IMR-90 (cell line): ENCODE measurements at regions not wholly inside any gene's neighbourhood (a gene's known extent, or its start where the extent isn't known, plus 50 kb on each side); places are given as distances from the start of the nearest gene placed in this dataset.

Source experiments
- ATAC-seq: fragments of 200-7000 bp; cut with Tn5 transposase; 2 replicates; pipeline ENCODE4 v1.9.1; 2020; ENCODE audit warnings: low read depth, mild to moderate bottlenecking, moderate library complexity
- BruUV-seq: library from RNA; stranded (reverse); fragments of 400-500 nt; replicated peaks from 2 replicates; lab custom pipeline; 2021; lab: Mats Ljungman, UMichigan
- CTCF ChIA-PET: fragments of 300-600 bp; formaldehyde crosslinking; extraction: SDS; loops from one replicate; lab custom pipeline; 2021; ENCODE audit warnings: antibody characterized with exemption; lab: Yijun Ruan, JAX
- POLR2A ChIA-PET: fragments of 300-600 bp; sonication (Branson Sonifier 250); formaldehyde crosslinking; loops from one replicate; lab custom pipeline; 2022; ENCODE audit warnings: antibody characterized with exemption; ENCODE audit not compliant: unreplicated experiment; lab: Charles Lee
- DNase-seq: peaks from one replicate; pipeline ENCODE4 v3.0.0; 2013
- H2AFZ ChIP-seq: replicated peaks from 2 replicates; pipeline ENCODE3; 2013; ENCODE audit warnings: low read length, mild to moderate bottlenecking; ENCODE audit not compliant: poor library complexity
- H2AK5ac ChIP-seq: 2 replicates; pipeline ENCODE4 v1.6.1; 2013; ENCODE audit warnings: low read depth, low read length, inconsistent platforms
- H2AK9ac ChIP-seq: replicated peaks from 2 replicates; pipeline ENCODE3; 2013; ENCODE audit warnings: mild to moderate bottlenecking, low read depth, low read length, moderate library complexity; ENCODE audit not compliant: poor library complexity
- H2BK120ac ChIP-seq: 2 replicates; pipeline ENCODE4 v1.6.1; 2013; ENCODE audit warnings: low read depth, low read length, inconsistent platforms
- H2BK15ac ChIP-seq: 3 replicates; pipeline ENCODE4 v1.6.1; 2013; ENCODE audit warnings: low read depth, low read length, inconsistent platforms
- H2BK20ac ChIP-seq: 2 replicates; pipeline ENCODE4 v1.6.1; 2013; ENCODE audit warnings: low read depth, mild to moderate bottlenecking, inconsistent platforms, low read length, moderate library complexity
- H2BK5ac ChIP-seq: 2 replicates; pipeline ENCODE4 v1.6.1; 2013; ENCODE audit warnings: mild to moderate bottlenecking, low read depth, low read length, inconsistent platforms; ENCODE audit not compliant: poor library complexity, severe bottlenecking
- H3K14ac ChIP-seq: replicated peaks from 2 replicates; pipeline ENCODE4 v1.6.1; 2013; ENCODE audit warnings: low read depth, low read length, inconsistent platforms
- H3K18ac ChIP-seq: 2 replicates; pipeline ENCODE4 v1.6.1; 2013; ENCODE audit warnings: low read depth, low read length, control low read depth
- H3K23ac ChIP-seq: 2 replicates; pipeline ENCODE4 v1.6.1; 2013; ENCODE audit warnings: low read depth, low read length, inconsistent platforms
- H3K27ac ChIP-seq: 2 replicates; pipeline ENCODE4 v1.5.1; 2013; ENCODE audit warnings: mild to moderate bottlenecking, control low read depth, low read length; ENCODE audit not compliant: insufficient read depth
- H3K27me3 ChIP-seq: 2 replicates; pipeline ENCODE4 v1.6.1; 2013; ENCODE audit warnings: low read length; ENCODE audit not compliant: control insufficient read depth, insufficient read depth
- H3K36me3 ChIP-seq: 2 replicates; pipeline ENCODE4 v1.6.1; 2013; ENCODE audit warnings: low read length, mixed read lengths; ENCODE audit not compliant: control insufficient read depth, insufficient read depth
- H3K4ac ChIP-seq: 2 replicates; pipeline ENCODE4 v1.6.1; 2013; ENCODE audit warnings: low read depth, low read length, inconsistent platforms
- H3K4me1 ChIP-seq: 2 replicates; pipeline ENCODE4 v1.6.1; 2013; ENCODE audit warnings: low read length, mixed read lengths; ENCODE audit not compliant: control insufficient read depth, insufficient read depth
- H3K4me2 ChIP-seq: 2 replicates; pipeline ENCODE4 v1.6.1; 2013; ENCODE audit warnings: low read depth, mild to moderate bottlenecking, control low read depth, low read length, moderate library complexity
- H3K4me3 ChIP-seq: 2 replicates; pipeline ENCODE4 v1.5.1; 2013; ENCODE audit warnings: low read depth, mild to moderate bottlenecking, control low read depth, low read length, moderate library complexity; ENCODE audit not compliant: insufficient read depth
- H3K56ac ChIP-seq: 2 replicates; pipeline ENCODE4 v1.6.1; 2013; ENCODE audit warnings: low read length, inconsistent platforms; ENCODE audit not compliant: insufficient read depth; ENCODE audit errors: extremely low read depth
- H3K79me1 ChIP-seq, 2 experiments: 2 replicates each; pipeline ENCODE4 v1.6.1; 2013; ENCODE audit warnings: low read length in 2 of 2, inconsistent platforms in 1 of 2, low read depth in 1 of 2
- H3K9ac ChIP-seq: 2 replicates; pipeline ENCODE4 v1.6.1; 2013; ENCODE audit warnings: low read depth, low read length, control low read depth
- H3K9me1 ChIP-seq: 2 replicates; pipeline ENCODE4 v1.6.1; 2013; ENCODE audit warnings: low read length, inconsistent platforms; ENCODE audit not compliant: insufficient read depth
- H3K9me3 ChIP-seq: 2 replicates; pipeline ENCODE4 v1.6.1; 2013; ENCODE audit warnings: low read length; ENCODE audit not compliant: control insufficient read depth, insufficient read depth
- H4K20me1 ChIP-seq: 2 replicates; pipeline ENCODE4 v1.6.1; 2013; ENCODE audit warnings: low read length, inconsistent platforms; ENCODE audit not compliant: insufficient read depth
- H4K5ac ChIP-seq: 2 replicates; pipeline ENCODE4 v1.6.1; 2013; ENCODE audit warnings: mild to moderate bottlenecking, low read depth, low read length, control low read depth
- H4K8ac ChIP-seq, 2 experiments: 2 replicates each; pipeline ENCODE4 v1.6.1; 2013; ENCODE audit warnings: low read depth in 2 of 2, low read length in 2 of 2, control low read depth in 1 of 2, inconsistent platforms in 1 of 2
- H4K91ac ChIP-seq: 2 replicates; pipeline ENCODE4 v1.6.1; 2013; ENCODE audit warnings: low read depth, low read length, inconsistent platforms; ENCODE audit not compliant: insufficient read depth
- BHLHE40 ChIP-seq: fragments of 150-350 bp; IDR thresholded peaks from 2 replicates; pipeline ENCODE4 v1.6.1; 2016; ENCODE audit warnings: mild to moderate bottlenecking, low read depth, low read length
- CEBPB ChIP-seq: IDR thresholded peaks from 2 replicates; pipeline ENCODE4 v1.6.1; 2012; ENCODE audit warnings: low read depth, low read length, improper control_type of control experiment
- CHD1 ChIP-seq: IDR thresholded peaks from 2 replicates; pipeline ENCODE4 v1.6.1; 2012; ENCODE audit warnings: low read depth, low read length, improper control_type of control experiment
- FOS ChIP-seq: fragments of 150-350 bp; IDR thresholded peaks from 2 replicates; pipeline ENCODE4 v1.6.1; 2016; ENCODE audit warnings: low read depth, low read length
- MAFK ChIP-seq: IDR thresholded peaks from 2 replicates; pipeline ENCODE4 v1.6.1; 2012; ENCODE audit warnings: low read depth, low read length, improper control_type of control experiment
- MAZ ChIP-seq: IDR thresholded peaks from 2 replicates; pipeline ENCODE4 v1.6.1; 2012; ENCODE audit warnings: low read depth, mild to moderate bottlenecking, low read length, improper control_type of control experiment, moderate library complexity, borderline replicate concordance
- MXI1 ChIP-seq: IDR thresholded peaks from 2 replicates; pipeline ENCODE4 v1.6.1; 2012; ENCODE audit warnings: low read depth, mild to moderate bottlenecking, low read length, moderate library complexity, borderline replicate concordance
- NFE2L2 ChIP-seq: fragments of 150-350 bp; IDR thresholded peaks from 2 replicates; pipeline ENCODE4 v1.6.1; 2016; ENCODE audit warnings: low read depth, mild to moderate bottlenecking, low read length
- POLR2A ChIP-seq: IDR thresholded peaks from 2 replicates; pipeline ENCODE4 v1.6.1; 2012; ENCODE audit warnings: mild to moderate bottlenecking, low read depth, low read length
- RAD21 ChIP-seq: IDR thresholded peaks from 2 replicates; pipeline ENCODE4 v1.6.1; 2012; ENCODE audit warnings: low read length, improper control_type of control experiment
- RCOR1 ChIP-seq: IDR thresholded peaks from 2 replicates; pipeline ENCODE4 v1.6.1; 2012; ENCODE audit warnings: mild to moderate bottlenecking, low read length, improper control_type of control experiment; ENCODE audit not compliant: insufficient replicate concordance
- RFX5 ChIP-seq: IDR thresholded peaks from 2 replicates; pipeline ENCODE4 v1.8.0; 2012; ENCODE audit warnings: low read depth, mild to moderate bottlenecking, low read length, moderate library complexity
- SMC3 ChIP-seq: fragments of 150-350 bp; IDR thresholded peaks from 2 replicates; pipeline ENCODE4 v1.6.1; 2016; ENCODE audit warnings: low read depth, mild to moderate bottlenecking, antibody characterized with exemption, low read length, moderate library complexity
- WGBS, 2 experiments: methylation state at CpG; one replicate each; pipeline versions ENCODE4 v1.1.5 to v1.1.7; 2013; ENCODE audit warnings: missing lambda C conversion rate in 2 of 2; ENCODE audit not compliant: insufficient read length in 1 of 2; ENCODE audit errors: extremely low coverage in 2 of 2; 5-methylcytosine and 5-hydroxymethylcytosine counted together
- dilution Hi-C: fragments of 300-500 bp; cut with HindIII; formaldehyde crosslinking; loops from one replicate; pipeline ENCODE4 v1.14.3; 2018; ENCODE audit warnings: low sequenced_read_pairs; ENCODE audit not compliant: unreplicated experiment
- in situ Hi-C: fragments of 300-500 bp; cut with MboI; formaldehyde crosslinking; loops from 3 replicates; pipeline ENCODE4 v1.14.3; 2019; ENCODE audit warnings: low sequenced_read_pairs, inconsistent platforms, mixed read lengths
- intact Hi-C: fragments of 100-400 bp; cut with micrococcal nuclease; formaldehyde crosslinking; loops from 2 replicates; pipeline ENCODE4 v1.10.0; 2022
- TF ChIP-seq, protein P1 (sequence below): fragments of 150-350 bp; IDR thresholded peaks from 2 replicates; pipeline ENCODE4 v1.6.1; 2017; ENCODE audit warnings: mild to moderate bottlenecking, antibody characterized with exemption, low read length, low read depth
- TF ChIP-seq, protein P2 (sequence below): conservative IDR thresholded peaks from 2 replicates; pipeline ENCODE4 v1.5.1; 2012; ENCODE audit warnings: mild to moderate bottlenecking, low read depth, low read length, improper control_type of control experiment
- TF ChIP-seq, protein P3 (sequence below): fragments of 150-350 bp; IDR thresholded peaks from 2 replicates; pipeline ENCODE4 v1.6.1; 2016; ENCODE audit warnings: low read depth, mild to moderate bottlenecking, low read length, moderate library complexity, borderline replicate concordance

DNA sequence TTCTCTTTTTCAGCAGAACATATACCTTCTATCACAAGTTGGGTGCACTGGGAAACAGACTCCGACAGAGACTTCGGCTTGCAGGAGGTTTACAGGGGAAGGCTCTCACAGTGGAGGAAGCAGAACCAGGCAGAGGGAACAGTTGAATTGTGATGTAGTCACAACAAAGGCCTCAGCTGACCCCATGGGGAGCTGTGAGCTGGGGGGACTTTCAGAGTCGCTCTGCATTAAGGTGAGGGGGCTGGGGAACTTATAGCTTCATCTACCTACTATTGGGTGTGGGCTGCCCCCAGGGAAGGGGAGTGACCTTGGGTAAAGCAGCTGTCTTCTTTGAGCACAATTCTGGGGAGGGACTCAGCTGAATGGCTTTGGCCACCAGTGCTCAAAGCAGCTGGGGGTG lies 94.9 kb upstream of the POU3F1 start:
- H3K9me3 ChIP-seq: no peaks in the 10 kb centered on the region
- POLR2A ChIA-PET: no interaction called here
- BruUV-seq: no TSS peak

More for the DNA sequence above, 94.9 kb upstream of the POU3F1 start:
- WGBS, 2 experiments: no CpG with 5 or more reads among the region's 3 CpGs
- H3K9ac ChIP-seq: no peak overlapping the region
- no peak overlapping the region for H4K91ac ChIP-seq
- H3K9me1 ChIP-seq: peaks cover 6% of the 10 kb centered on the region; the same call in 1 of the 2 replicates
- TF ChIP-seq POLR2A: no peak
- no peak for TF ChIP-seq CHD1
- TF ChIP-seq RFX5: no peak
- TF ChIP-seq, protein P1, sequence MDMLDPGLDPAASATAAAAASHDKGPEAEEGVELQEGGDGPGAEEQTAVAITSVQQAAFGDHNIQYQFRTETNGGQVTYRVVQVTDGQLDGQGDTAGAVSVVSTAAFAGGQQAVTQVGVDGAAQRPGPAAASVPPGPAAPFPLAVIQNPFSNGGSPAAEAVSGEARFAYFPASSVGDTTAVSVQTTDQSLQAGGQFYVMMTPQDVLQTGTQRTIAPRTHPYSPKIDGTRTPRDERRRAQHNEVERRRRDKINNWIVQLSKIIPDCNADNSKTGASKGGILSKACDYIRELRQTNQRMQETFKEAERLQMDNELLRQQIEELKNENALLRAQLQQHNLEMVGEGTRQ: no peak
- no peak for TF ChIP-seq MAFK
- no peak for TF ChIP-seq SMC3
- TF ChIP-seq FOS: no peak
- no peak for TF ChIP-seq MAZ
- no peak for TF ChIP-seq RAD21
- no peak for TF ChIP-seq CEBPB
- no peak for TF ChIP-seq BHLHE40
- no peak for TF ChIP-seq NFE2L2
- TF ChIP-seq, protein P2, sequence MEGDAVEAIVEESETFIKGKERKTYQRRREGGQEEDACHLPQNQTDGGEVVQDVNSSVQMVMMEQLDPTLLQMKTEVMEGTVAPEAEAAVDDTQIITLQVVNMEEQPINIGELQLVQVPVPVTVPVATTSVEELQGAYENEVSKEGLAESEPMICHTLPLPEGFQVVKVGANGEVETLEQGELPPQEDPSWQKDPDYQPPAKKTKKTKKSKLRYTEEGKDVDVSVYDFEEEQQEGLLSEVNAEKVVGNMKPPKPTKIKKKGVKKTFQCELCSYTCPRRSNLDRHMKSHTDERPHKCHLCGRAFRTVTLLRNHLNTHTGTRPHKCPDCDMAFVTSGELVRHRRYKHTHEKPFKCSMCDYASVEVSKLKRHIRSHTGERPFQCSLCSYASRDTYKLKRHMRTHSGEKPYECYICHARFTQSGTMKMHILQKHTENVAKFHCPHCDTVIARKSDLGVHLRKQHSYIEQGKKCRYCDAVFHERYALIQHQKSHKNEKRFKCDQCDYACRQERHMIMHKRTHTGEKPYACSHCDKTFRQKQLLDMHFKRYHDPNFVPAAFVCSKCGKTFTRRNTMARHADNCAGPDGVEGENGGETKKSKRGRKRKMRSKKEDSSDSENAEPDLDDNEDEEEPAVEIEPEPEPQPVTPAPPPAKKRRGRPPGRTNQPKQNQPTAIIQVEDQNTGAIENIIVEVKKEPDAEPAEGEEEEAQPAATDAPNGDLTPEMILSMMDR: no peak
- TF ChIP-seq, protein P3, sequence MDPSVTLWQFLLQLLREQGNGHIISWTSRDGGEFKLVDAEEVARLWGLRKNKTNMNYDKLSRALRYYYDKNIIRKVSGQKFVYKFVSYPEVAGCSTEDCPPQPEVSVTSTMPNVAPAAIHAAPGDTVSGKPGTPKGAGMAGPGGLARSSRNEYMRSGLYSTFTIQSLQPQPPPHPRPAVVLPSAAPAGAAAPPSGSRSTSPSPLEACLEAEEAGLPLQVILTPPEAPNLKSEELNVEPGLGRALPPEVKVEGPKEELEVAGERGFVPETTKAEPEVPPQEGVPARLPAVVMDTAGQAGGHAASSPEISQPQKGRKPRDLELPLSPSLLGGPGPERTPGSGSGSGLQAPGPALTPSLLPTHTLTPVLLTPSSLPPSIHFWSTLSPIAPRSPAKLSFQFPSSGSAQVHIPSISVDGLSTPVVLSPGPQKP: no peak
- no peak for TF ChIP-seq MXI1
- no peak for TF ChIP-seq RCOR1
- no peak overlapping the region for H2BK120ac ChIP-seq
- peaks cover 20% of the 10 kb centered on the region for H3K27me3 ChIP-seq
- H2AK9ac ChIP-seq: no peak overlapping the region
- dilution Hi-C loops: no loop called here
- no peak overlapping the region for H2BK5ac ChIP-seq
- H2BK20ac ChIP-seq: no peak overlapping the region
- no peak overlapping the region for H3K4me2 ChIP-seq
- in situ Hi-C loops: no loop called here
- H2AFZ ChIP-seq: no peak overlapping the region
- no peak overlapping the region for H4K5ac ChIP-seq
- no peak overlapping the region for H2BK15ac ChIP-seq
- intact Hi-C loops: no loop called here
- H2AK5ac ChIP-seq: no peak overlapping the region
- no peaks in the 10 kb centered on the region for H4K20me1 ChIP-seq
- no peak overlapping the region for H3K14ac ChIP-seq
- H3K23ac ChIP-seq: no peak overlapping the region
- H3K27ac ChIP-seq: no peak overlapping the region
- H3K18ac ChIP-seq: no peak overlapping the region
- CTCF ChIA-PET: no interaction called here
- H3K4me1 ChIP-seq: peaks cover 11% of the 10 kb centered on the region
- H3K56ac ChIP-seq: no peak overlapping the region
- DNase-seq: no peak
- ATAC-seq: no peak
- H3K4ac ChIP-seq: no peak overlapping the region
- no peaks in the 10 kb centered on the region for H3K79me1 ChIP-seq
- no peak overlapping the region for H4K8ac ChIP-seq
- H3K4me3 ChIP-seq: no peak overlapping the region
- no peaks in the 10 kb centered on the region for H3K36me3 ChIP-seq
